ENCODE measurements at regions not wholly inside any gene's neighbourhood (a gene's known extent, or its start where the extent isn't known, plus 50 kb on each side); places are given as distances from the start of the nearest gene placed in this dataset.
A peak's percentile ranks its signal among the peaks of the same experiment; 100 is the strongest.

GRCh38 chr2:16943279-16943958, 277.8 kb upstream of the CYRIA start:
- H3K27me3 ChIP-seq (ENCODE audit: control insufficient read depth, insufficient read depth, low read length), result no peaks in the 10 kb centered on the region
- FAIRE-seq, result no peak
- no peak for TF ChIP-seq CTCF (IDR thresholded peaks at IDR 0.05; ENCODE audit: borderline replicate concordance, extremely low read depth, insufficient read depth)
- H3K9me3 ChIP-seq (ENCODE audit: control insufficient read depth in 2 of 3, insufficient read depth in 1 of 3, low read length in 3 of 3), result no peaks in the 10 kb centered on the region
- no peak for DNase-seq
- intact Hi-C loops (cut with DNase I), result no loop called here
- H3K4me3 ChIP-seq (ENCODE audit: low read length in 3 of 3), result no peak overlapping the region
- no peaks in the 10 kb centered on the region for H3K36me3 ChIP-seq (ENCODE audit: control insufficient read depth in 2 of 3, insufficient read depth in 3 of 3, low read length in 3 of 3)
- no peak overlapping the region for H3K9ac ChIP-seq (ENCODE audit: low read length in 3 of 3)
- no peaks in the 10 kb centered on the region for H3K4me1 ChIP-seq (ENCODE audit: control insufficient read depth in 2 of 3, insufficient read depth in 2 of 3, low read depth in 1 of 3, low read length in 3 of 3)
- no peak overlapping the region for H3K27ac ChIP-seq (ENCODE audit: low read depth in 2 of 2, low read length in 2 of 2)

GRCh38 chr2:16940214-16940613, 274.6 kb upstream of the CYRIA start:
- intact Hi-C loops (cut with DNase I), result no loop called here
- FAIRE-seq, result no peak
- Histone ChIP-seq H3K27ac (ENCODE audit: low read depth in 2 of 2, low read length in 2 of 2) (no peak overlapping the region), H3K36me3 (ENCODE audit: control insufficient read depth in 2 of 3, insufficient read depth in 3 of 3, low read length in 3 of 3) (no peaks in the 10 kb centered on the region), H3K4me1 (ENCODE audit: control insufficient read depth in 2 of 3, insufficient read depth in 2 of 3, low read depth in 1 of 3, low read length in 3 of 3) (no peaks in the 10 kb centered on the region), H3K27me3 (ENCODE audit: control insufficient read depth, insufficient read depth, low read length) (no peaks in the 10 kb centered on the region), H3K9me3 (ENCODE audit: control insufficient read depth in 2 of 3, insufficient read depth in 1 of 3, low read length in 3 of 3) (no peaks in the 10 kb centered on the region), H3K4me3 (ENCODE audit: low read length in 3 of 3) (no peak overlapping the region), H3K9ac (ENCODE audit: low read length in 3 of 3) (no peak overlapping the region)
- DNase-seq, result no peak
- TF ChIP-seq CTCF (IDR thresholded peaks at IDR 0.05; ENCODE audit: borderline replicate concordance, extremely low read depth, insufficient read depth), result no peak

GRCh38 chr2:16939771-16940170, 274.1 kb upstream of the CYRIA start:
- FAIRE-seq (no peak), DNase-seq (no peak)
- H3K27ac ChIP-seq (ENCODE audit: low read depth in 2 of 2, low read length in 2 of 2), result no peak overlapping the region
- no peaks in the 10 kb centered on the region for H3K4me1 ChIP-seq (ENCODE audit: control insufficient read depth in 2 of 3, insufficient read depth in 2 of 3, low read depth in 1 of 3, low read length in 3 of 3)
- H3K9me3 ChIP-seq (ENCODE audit: control insufficient read depth in 2 of 3, insufficient read depth in 1 of 3, low read length in 3 of 3), result no peaks in the 10 kb centered on the region
- no peaks in the 10 kb centered on the region for H3K36me3 ChIP-seq (ENCODE audit: control insufficient read depth in 2 of 3, insufficient read depth in 3 of 3, low read length in 3 of 3)
- H3K27me3 ChIP-seq (ENCODE audit: control insufficient read depth, insufficient read depth, low read length), result no peaks in the 10 kb centered on the region
- no peak overlapping the region for H3K9ac ChIP-seq (ENCODE audit: low read length in 3 of 3)
- intact Hi-C loops (cut with DNase I), result no loop called here
- no peak overlapping the region for H3K4me3 ChIP-seq (ENCODE audit: low read length in 3 of 3)
- no peak for TF ChIP-seq CTCF (IDR thresholded peaks at IDR 0.05; ENCODE audit: borderline replicate concordance, extremely low read depth, insufficient read depth)

- no peak overlapping the region for H3K9ac ChIP-seq (ENCODE audit: low read length in 3 of 3)
- TF ChIP-seq CTCF (IDR thresholded peaks at IDR 0.05; ENCODE audit: borderline replicate concordance, extremely low read depth, insufficient read depth), result no peak
- no peaks in the 10 kb centered on the region for H3K27me3 ChIP-seq (ENCODE audit: control insufficient read depth, insufficient read depth, low read length)
- H3K9me3 ChIP-seq (ENCODE audit: control insufficient read depth in 2 of 3, insufficient read depth in 1 of 3, low read length in 3 of 3), result no peaks in the 10 kb centered on the region
- FAIRE-seq (no peak), DNase-seq (peak in 1 of 5 donors; percentile 18)
- no peak overlapping the region for H3K27ac ChIP-seq (ENCODE audit: low read depth in 2 of 2, low read length in 2 of 2)
- H3K4me3 ChIP-seq (ENCODE audit: low read length in 3 of 3), result no peak overlapping the region
- no peaks in the 10 kb centered on the region for H3K4me1 ChIP-seq (ENCODE audit: control insufficient read depth in 2 of 3, insufficient read depth in 2 of 3, low read depth in 1 of 3, low read length in 3 of 3)
- intact Hi-C loops (cut with DNase I), result no loop called here
- no peaks in the 10 kb centered on the region for H3K36me3 ChIP-seq (ENCODE audit: control insufficient read depth in 2 of 3, insufficient read depth in 3 of 3, low read length in 3 of 3)
These were observed 267.7 kb upstream of the CYRIA start for GRCh38 chr2:16933355-16933754.
